VCaP (cell line): ENCODE measurements at regions not wholly inside any gene's neighbourhood (a gene's known extent, or its start where the extent isn't known, plus 50 kb on each side); places are given as distances from the start of the nearest gene placed in this dataset.
"Not testable (repeated sequence)": the region's sequence is repeated elsewhere in the genome, so short reads cannot be mapped to it uniquely, and the experiment has no call there.

Experiments
- H3K27ac ChIP-seq: fragments of 450-650 bp; 2 replicates; pipeline ENCODE4 v1.5.1; 2017
- CTCF ChIP-seq: fragments of 450-650 bp; conservative IDR thresholded peaks from 2 replicates; pipeline ENCODE4 v1.5.1; 2017; ENCODE audit warnings: mild to moderate bottlenecking, moderate library complexity

GRCh38 chr3:96480881-96481280, 333.5 kb upstream of the EPHA6 start:
- TF ChIP-seq CTCF = no peak
- no peak overlapping the region for H3K27ac ChIP-seq

DNA sequence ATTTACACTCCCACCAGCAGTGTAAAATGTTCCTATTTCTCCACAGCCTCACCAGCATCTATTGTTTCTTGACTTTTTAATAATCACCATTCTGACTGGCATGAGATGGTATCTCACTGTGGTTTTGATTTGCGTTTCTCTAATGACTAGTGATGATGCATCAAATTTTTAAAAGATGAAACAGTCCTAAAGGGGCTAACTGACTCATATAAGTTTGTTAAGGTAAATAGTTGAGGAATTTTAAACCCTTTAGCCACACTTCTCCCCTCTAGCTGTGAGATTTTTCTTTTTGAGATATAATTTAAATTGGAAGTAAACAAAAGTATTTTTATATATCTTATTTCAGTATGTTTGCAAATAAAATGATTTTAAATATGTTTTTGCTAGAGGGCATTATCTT, 331.2 kb upstream of the EPHA6 start:
- not testable (repeated sequence) for H3K27ac ChIP-seq

GRCh38 chr3:96483781-96484180, 330.6 kb upstream of the EPHA6 start:
- TF ChIP-seq CTCF = no peak
- H3K27ac ChIP-seq = no peak overlapping the region

GRCh38 chr3:96488708-96489107, 325.7 kb upstream of the EPHA6 start:
- TF ChIP-seq CTCF = no peak
- H3K27ac ChIP-seq = no peak overlapping the region

GRCh38 chr3:96491023-96491422, 323.4 kb upstream of the EPHA6 start:
- no peak for TF ChIP-seq CTCF
- no peak overlapping the region for H3K27ac ChIP-seq

DNA sequence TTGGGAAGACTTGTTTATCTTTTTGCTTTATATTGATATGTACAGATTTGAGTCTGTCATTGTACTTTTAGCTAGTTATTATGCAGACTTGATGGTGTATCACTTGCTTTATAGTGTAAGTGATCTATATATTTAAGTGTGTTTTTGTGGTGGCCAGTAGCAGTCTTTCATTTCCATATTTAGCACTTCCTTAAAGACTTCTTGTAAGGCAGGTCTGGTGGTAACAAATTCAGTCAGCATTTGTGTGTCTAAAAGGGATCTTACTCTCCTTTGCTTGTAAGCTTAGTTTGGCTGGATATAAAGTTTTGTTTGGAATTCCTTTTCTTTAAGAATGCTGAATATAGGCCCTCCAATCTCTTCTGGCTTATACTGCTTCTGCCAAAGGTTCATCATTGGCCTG, 322.5 kb upstream of the EPHA6 start:
- no peak overlapping the region for H3K27ac ChIP-seq
- TF ChIP-seq CTCF = no peak

DNA sequence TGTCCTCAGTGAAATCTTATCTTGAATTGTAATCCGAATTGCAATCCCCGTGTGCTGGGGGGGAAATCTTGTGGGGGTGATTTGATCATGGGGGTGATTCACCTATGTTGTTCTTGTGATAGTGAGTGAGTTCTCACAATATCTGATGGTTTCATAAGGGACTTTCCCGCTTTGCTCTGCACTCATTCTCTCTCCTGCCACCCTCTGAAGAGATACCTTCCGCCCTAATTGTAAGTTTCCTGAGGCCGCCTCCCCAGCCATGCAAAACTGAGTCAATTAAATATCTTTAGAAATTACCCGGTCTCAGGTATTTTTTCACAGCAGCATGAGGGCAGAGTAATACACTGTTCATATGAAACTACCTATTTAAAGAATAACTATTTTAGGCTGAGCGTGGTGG, 304.1 kb upstream of the EPHA6 start:
- TF ChIP-seq CTCF = no peak
- H3K27ac ChIP-seq = no peak overlapping the region

- no peak overlapping the region for H3K27ac ChIP-seq
- no peak for TF ChIP-seq CTCF
Observed at GRCh38 chr3:96537165-96537564, 277.2 kb upstream of the EPHA6 start.
